NCI-H2081 (cell line): ENCODE measurements at regions not wholly inside any gene's neighbourhood (a gene's known extent, or its start where the extent isn't known, plus 50 kb on each side); places are given as distances from the start of the nearest gene placed in this dataset.
A peak's percentile ranks its signal among the peaks of the same experiment; 100 is the strongest.
"Not testable (repeated sequence)": the region's sequence is repeated elsewhere in the genome, so short reads cannot be mapped to it uniquely, and the experiment has no call there.

Source experiments
- DNase-seq, 2 experiments: peaks; one replicate each; lab custom pipeline; 2025; lab: John Stamatoyannopoulos, UW

GRCh38 chr10:9910446-9910845, 1107.2 kb upstream of the CELF2 start:
- no peak for DNase-seq

GRCh38 chr10:9911488-9911887, 1106.2 kb upstream of the CELF2 start:
- no peak for DNase-seq

GRCh38 chr10:9913876-9914514, 1103.7 kb upstream of the CELF2 start:
- no peak for DNase-seq

GRCh38 chr10:9921544-9921943, 1096.1 kb upstream of the CELF2 start:
- DNase-seq: no peak

- no peak for DNase-seq
Measured at GRCh38 chr10:9922126-9922870, 1095.4 kb upstream of the CELF2 start.

- no peak for DNase-seq
Measured at GRCh38 chr10:9926003-9926402, 1091.7 kb upstream of the CELF2 start.

GRCh38 chr10:9926881-9927280, 1090.8 kb upstream of the CELF2 start:
- no peak for DNase-seq

GRCh38 chr10:9939716-9940115, 1078.0 kb upstream of the CELF2 start:
- DNase-seq: no peak

- DNase-seq: no peak
Measured at GRCh38 chr10:9944690-9945089, 1073.0 kb upstream of the CELF2 start.

- DNase-seq: no peak
Measured at GRCh38 chr10:9950070-9950469, 1067.6 kb upstream of the CELF2 start.

- DNase-seq: no peak
Measured at GRCh38 chr10:9951481-9952257, 1066.0 kb upstream of the CELF2 start.

GRCh38 chr10:9957351-9957750, 1060.3 kb upstream of the CELF2 start:
- DNase-seq: no peak

- DNase-seq: not testable (repeated sequence)
Measured at GRCh38 chr10:9957876-9958275, 1059.8 kb upstream of the CELF2 start.

GRCh38 chr10:9965341-9965740, 1052.3 kb upstream of the CELF2 start:
- peak in 1 of 2 experiments; percentile 0 for DNase-seq

GRCh38 chr10:9986786-9987185, 1030.9 kb upstream of the CELF2 start:
- DNase-seq: no peak

- no peak for DNase-seq
Measured at GRCh38 chr10:9987197-9987596, 1030.5 kb upstream of the CELF2 start.

- no peak for DNase-seq
Measured at GRCh38 chr10:9992661-9993060, 1025.0 kb upstream of the CELF2 start.

- no peak for DNase-seq
Measured at GRCh38 chr10:9994131-9994530, 1023.5 kb upstream of the CELF2 start.

GRCh38 chr10:9999627-10000026, 1018.0 kb upstream of the CELF2 start:
- no peak for DNase-seq

GRCh38 chr10:10007957-10008356, 1009.7 kb upstream of the CELF2 start:
- peak; percentile 15 to 60 for DNase-seq

GRCh38 chr10:10010397-10010796, 1007.3 kb upstream of the CELF2 start:
- DNase-seq: no peak

- no peak for DNase-seq
Measured at GRCh38 chr10:10014846-10015245, 1002.8 kb upstream of the CELF2 start.

GRCh38 chr10:10017716-10018115, 1000.0 kb upstream of the CELF2 start:
- DNase-seq: no peak
